ENCODE measurements at regions not wholly inside any gene's neighbourhood (a gene's known extent, or its start where the extent isn't known, plus 50 kb on each side); places are given as distances from the start of the nearest gene placed in this dataset.
"Not testable (repeated sequence)": the region's sequence is repeated elsewhere in the genome, so short reads cannot be mapped to it uniquely, and the experiment has no call there.

DNA sequence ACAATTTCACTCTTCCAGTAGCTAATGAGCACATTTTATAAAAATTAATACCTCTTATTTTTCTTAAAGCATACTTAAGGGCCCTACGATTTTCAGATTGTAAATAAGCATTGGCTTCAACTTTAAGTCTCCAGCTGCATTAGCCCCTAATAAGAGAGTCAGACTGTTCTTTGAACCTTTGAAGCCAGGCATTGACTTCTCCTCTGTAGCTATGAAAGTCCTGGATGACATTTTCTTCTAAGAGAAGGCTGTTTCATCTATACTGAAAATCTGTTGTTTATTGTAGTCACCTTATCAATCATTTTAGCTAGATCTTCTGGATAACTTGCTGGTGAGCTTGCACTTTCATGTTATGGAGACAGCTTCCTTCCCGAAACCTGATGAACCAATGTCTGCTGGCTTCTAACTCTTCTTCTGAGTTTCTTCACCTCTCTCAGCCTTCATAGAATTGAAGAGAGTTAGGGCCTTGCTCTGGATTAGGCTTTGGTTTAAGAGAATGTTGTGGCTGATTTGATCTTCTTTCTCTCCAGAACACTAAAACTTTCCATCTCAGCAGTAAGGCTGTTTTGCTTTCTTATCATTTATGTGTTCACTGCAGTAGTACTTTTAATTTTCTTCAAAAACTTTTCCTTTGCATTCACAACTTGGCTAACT is 377.1 kb upstream of the RGS6 start:
- intact Hi-C loops (cut with DNase I), result no loop called here
- Histone ChIP-seq H3K27ac (peak overlapping the region; percentile 39), H3K9me3 (no peaks in the 10 kb centered on the region), H3K4me1 (peaks cover 10% of the 10 kb centered on the region), H3K36me3 (no peaks in the 10 kb centered on the region), H3K4me3 (no peak overlapping the region), H3K27me3 (no peaks in the 10 kb centered on the region)
- no peak for ATAC-seq
- no peak for TF ChIP-seq CTCF (IDR thresholded peaks at IDR 0.05)
- DNase-seq, result no peak

- H3K27ac ChIP-seq, result peak overlapping the region; percentile 39
- DNase-seq (no peak), ATAC-seq (peak; percentile 26)
- intact Hi-C loops (cut with DNase I), result no loop called here
- H3K36me3 ChIP-seq, result no peaks in the 10 kb centered on the region
- H3K27me3 ChIP-seq, result no peaks in the 10 kb centered on the region
- TF ChIP-seq CTCF (IDR thresholded peaks at IDR 0.05), result no peak
- peaks cover 10% of the 10 kb centered on the region for H3K4me1 ChIP-seq
- H3K9me3 ChIP-seq, result no peaks in the 10 kb centered on the region
- H3K4me3 ChIP-seq, result no peak overlapping the region
Measured at GRCh38 chr14:71555654-71556559, 376.3 kb upstream of the RGS6 start.

- H3K27me3 ChIP-seq, result no peaks in the 10 kb centered on the region
- no peaks in the 10 kb centered on the region for H3K9me3 ChIP-seq
- ATAC-seq (no peak), DNase-seq (no peak)
- no peak overlapping the region for H3K27ac ChIP-seq
- intact Hi-C loops (cut with DNase I), result no loop called here
- no peak for TF ChIP-seq CTCF (IDR thresholded peaks at IDR 0.05)
- no peaks in the 10 kb centered on the region for H3K36me3 ChIP-seq
- no peak overlapping the region for H3K4me3 ChIP-seq
- H3K4me1 ChIP-seq, result peaks cover 10% of the 10 kb centered on the region
Measured at GRCh38 chr14:71556730-71557129, 375.5 kb upstream of the RGS6 start.

GRCh38 chr14:71557351-71557750 is 374.9 kb upstream of the RGS6 start:
- Histone ChIP-seq H3K27me3 (no peaks in the 10 kb centered on the region), H3K4me3 (no peak overlapping the region), H3K4me1 (peaks cover 10% of the 10 kb centered on the region), H3K27ac (no peak overlapping the region), H3K9me3 (no peaks in the 10 kb centered on the region), H3K36me3 (no peaks in the 10 kb centered on the region)
- intact Hi-C loops (cut with DNase I), result no loop called here
- DNase-seq (no peak), ATAC-seq (no peak)
- TF ChIP-seq CTCF (IDR thresholded peaks at IDR 0.05), result no peak

DNA sequence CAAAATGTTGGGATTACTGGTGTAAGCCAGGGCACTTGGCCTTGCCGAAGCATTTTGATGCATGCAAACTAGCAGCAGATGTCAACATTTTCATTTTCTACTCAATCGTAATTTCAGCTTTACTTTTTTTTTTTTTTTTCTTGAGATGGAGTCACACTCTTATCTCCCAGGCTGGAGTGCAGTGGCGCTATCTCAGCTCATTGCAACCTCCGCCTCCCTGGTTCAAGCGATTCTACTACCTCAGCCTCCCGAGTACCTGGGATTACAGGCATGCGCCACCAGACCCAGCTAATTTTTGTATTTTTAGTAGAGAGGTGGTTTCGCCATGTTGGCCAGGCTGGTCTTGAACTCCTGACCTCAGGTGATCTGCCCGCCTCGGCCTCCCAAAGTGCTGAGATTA is 373.3 kb upstream of the RGS6 start:
- H3K4me3 ChIP-seq; H3K27me3 ChIP-seq; intact Hi-C loops (cut with DNase I); ATAC-seq; H3K27ac ChIP-seq; H3K36me3 ChIP-seq; H3K9me3 ChIP-seq; H3K4me1 ChIP-seq; DNase-seq: not testable (repeated sequence)

DNA sequence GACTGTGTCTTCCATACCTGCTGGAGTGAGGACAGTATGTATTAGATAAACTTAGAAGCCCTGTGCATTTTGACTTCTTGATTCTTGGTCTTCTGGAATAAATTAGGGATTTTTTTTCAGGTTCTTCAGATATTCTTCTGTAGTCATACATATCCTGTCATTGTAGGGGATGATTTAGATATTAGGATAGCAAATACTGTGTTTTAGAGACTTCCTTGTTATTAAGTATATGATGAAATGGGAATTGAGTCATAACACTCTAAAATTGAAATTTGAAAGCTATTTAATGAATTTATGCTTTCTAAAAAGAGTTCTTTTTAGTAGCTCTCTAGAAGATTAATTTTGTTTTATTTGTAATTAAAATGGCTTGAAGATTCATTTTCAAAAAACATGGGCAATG is 371.5 kb upstream of the RGS6 start:
- TF ChIP-seq CTCF (IDR thresholded peaks at IDR 0.05), result no peak
- no peak for DNase-seq
- intact Hi-C loops (cut with DNase I), result no loop called here

More for the DNA sequence above, 371.5 kb upstream of the RGS6 start:
- Histone ChIP-seq H3K27me3 (no peaks in the 10 kb centered on the region), H3K36me3 (no peaks in the 10 kb centered on the region), H3K9me3 (no peaks in the 10 kb centered on the region), H3K4me1 (peaks cover 5% of the 10 kb centered on the region), H3K27ac (no peak overlapping the region), H3K4me3 (no peak overlapping the region)
- ATAC-seq, result no peak

Data from upper lobe of right lung (tissue), 1 donor.